Mesothelial cell of epicardium (in vitro differentiated cells): ENCODE measurements at regions not wholly inside any gene's neighbourhood (a gene's known extent, or its start where the extent isn't known, plus 50 kb on each side); places are given as distances from the start of the nearest gene placed in this dataset.
"Not testable (repeated sequence)": the region's sequence is repeated elsewhere in the genome, so short reads cannot be mapped to it uniquely, and the experiment has no call there.

Source experiments
- DNase-seq, 2 experiments: peaks; one replicate each; pipeline ENCODE4 v3.0.0; 2021; ENCODE audit warnings: low spot score in 2 of 2; ENCODE audit not compliant: unreplicated experiment in 2 of 2
- H3K27ac Mint-ChIP-seq: 2 replicates; pipeline ENCODE4 v1.8.0; 2021; ENCODE audit warnings: mixed read lengths
- H3K27me3 Mint-ChIP-seq: 2 replicates; pipeline ENCODE4 v1.8.0; 2021; ENCODE audit warnings: low read depth, mixed read lengths
- H3K36me3 Mint-ChIP-seq: 2 replicates; pipeline ENCODE4 v1.8.0; 2021; ENCODE audit warnings: mixed read lengths
- H3K4me1 Mint-ChIP-seq: 2 replicates; pipeline ENCODE4 v1.8.0; 2021; ENCODE audit warnings: mixed read lengths
- H3K4me3 Mint-ChIP-seq: 2 replicates; pipeline ENCODE4 v1.8.0; 2021; ENCODE audit warnings: mild to moderate bottlenecking, moderate library complexity, mixed read lengths
- H3K9me3 Mint-ChIP-seq: 2 replicates; pipeline ENCODE4 v1.8.0; 2021; ENCODE audit warnings: mixed read lengths
- TF ChIP-seq, protein P1 (sequence below): fragments of 200-600 bp; sonication (generic); IDR thresholded peaks from one replicate; pipeline ENCODE4 v1.5.0; 2021; ENCODE audit warnings: antibody characterized with exemption; ENCODE audit not compliant: unreplicated experiment

- no peaks in the 10 kb centered on the region for H3K27me3 Mint-ChIP-seq
- no peaks in the 10 kb centered on the region for H3K36me3 Mint-ChIP-seq
- no peaks in the 10 kb centered on the region for H3K4me1 Mint-ChIP-seq
- DNase-seq: no peak
- TF ChIP-seq, protein P1, sequence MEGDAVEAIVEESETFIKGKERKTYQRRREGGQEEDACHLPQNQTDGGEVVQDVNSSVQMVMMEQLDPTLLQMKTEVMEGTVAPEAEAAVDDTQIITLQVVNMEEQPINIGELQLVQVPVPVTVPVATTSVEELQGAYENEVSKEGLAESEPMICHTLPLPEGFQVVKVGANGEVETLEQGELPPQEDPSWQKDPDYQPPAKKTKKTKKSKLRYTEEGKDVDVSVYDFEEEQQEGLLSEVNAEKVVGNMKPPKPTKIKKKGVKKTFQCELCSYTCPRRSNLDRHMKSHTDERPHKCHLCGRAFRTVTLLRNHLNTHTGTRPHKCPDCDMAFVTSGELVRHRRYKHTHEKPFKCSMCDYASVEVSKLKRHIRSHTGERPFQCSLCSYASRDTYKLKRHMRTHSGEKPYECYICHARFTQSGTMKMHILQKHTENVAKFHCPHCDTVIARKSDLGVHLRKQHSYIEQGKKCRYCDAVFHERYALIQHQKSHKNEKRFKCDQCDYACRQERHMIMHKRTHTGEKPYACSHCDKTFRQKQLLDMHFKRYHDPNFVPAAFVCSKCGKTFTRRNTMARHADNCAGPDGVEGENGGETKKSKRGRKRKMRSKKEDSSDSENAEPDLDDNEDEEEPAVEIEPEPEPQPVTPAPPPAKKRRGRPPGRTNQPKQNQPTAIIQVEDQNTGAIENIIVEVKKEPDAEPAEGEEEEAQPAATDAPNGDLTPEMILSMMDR: no peak
- H3K4me3 Mint-ChIP-seq: no peak overlapping the region
- H3K9me3 Mint-ChIP-seq: peaks cover 10% of the 10 kb centered on the region
- H3K27ac Mint-ChIP-seq: no peak overlapping the region
Measured at GRCh38 chr6:48986845-48987244, 476.2 kb downstream of the MMUT start.

DNA sequence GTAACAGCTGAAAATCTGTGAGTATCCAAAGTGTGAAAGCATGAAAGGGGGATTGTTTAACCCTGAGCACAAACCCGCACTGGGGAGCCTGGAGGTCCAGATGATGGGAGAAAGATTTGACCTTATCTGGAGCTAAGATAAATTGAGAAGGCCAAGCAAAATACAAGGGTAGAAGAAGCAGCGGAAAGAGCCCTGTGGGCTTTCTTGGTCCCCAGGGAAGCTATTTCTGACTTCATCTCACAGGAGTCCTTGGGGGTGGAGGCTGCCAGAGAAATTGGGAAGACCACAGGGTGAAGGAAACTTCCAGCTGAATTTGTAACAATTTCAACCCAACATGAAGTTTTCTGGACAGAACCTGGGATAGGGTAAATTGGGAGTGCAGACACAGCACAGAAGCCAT is 476.9 kb downstream of the MMUT start:
- Mint-ChIP-seq H3K27me3 (no peaks in the 10 kb centered on the region), H3K4me3 (no peak overlapping the region), H3K36me3 (no peaks in the 10 kb centered on the region), H3K4me1 (no peaks in the 10 kb centered on the region), H3K9me3 (peaks cover 10% of the 10 kb centered on the region), H3K27ac (no peak overlapping the region)
- no peak for DNase-seq
- TF ChIP-seq, protein P1: no peak

DNA sequence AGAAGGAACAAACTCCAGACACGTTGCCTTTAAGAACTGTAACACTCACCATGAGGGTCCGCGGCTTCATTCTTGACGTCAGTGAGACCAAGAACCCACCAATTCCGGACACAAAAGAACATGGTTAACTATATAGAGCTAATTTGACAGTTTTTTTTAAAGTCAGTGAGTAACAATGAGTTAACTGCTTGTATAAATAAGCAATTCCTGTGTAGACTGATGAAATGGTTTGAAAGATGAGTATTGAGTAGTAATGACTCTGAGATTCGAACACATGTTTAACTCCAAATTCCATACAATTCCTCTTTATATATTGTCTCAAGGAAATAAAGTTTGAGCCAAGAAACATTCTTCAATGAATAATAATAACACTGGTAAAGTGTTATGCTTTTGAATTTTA is 478.0 kb downstream of the MMUT start:
- H3K36me3 Mint-ChIP-seq: no peaks in the 10 kb centered on the region
- no peak overlapping the region for H3K27ac Mint-ChIP-seq
- TF ChIP-seq, protein P1: no peak
- H3K4me3 Mint-ChIP-seq: no peak overlapping the region
- DNase-seq: no peak
- no peaks in the 10 kb centered on the region for H3K4me1 Mint-ChIP-seq
- H3K27me3 Mint-ChIP-seq: no peaks in the 10 kb centered on the region
- peaks cover 10% of the 10 kb centered on the region for H3K9me3 Mint-ChIP-seq

DNA sequence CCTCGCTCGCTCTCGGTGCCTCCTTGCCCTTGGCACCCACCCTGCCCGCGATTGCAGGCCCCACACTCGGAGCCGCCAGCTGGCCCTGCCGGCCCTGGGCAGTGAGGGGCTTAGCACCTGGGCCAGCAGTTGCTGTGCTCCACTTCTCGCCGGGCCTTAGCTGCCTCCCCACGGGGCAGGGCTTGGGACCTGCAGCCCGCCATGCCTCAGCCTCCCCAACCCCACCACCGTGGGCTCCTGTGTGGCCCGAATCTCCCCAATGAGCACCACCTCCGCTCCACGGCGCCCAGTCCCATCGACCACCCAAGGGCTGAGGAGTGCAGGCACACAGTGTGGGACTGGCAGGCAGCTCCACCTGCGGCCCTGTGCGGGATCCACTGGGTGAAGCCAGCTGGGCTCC is 479.1 kb downstream of the MMUT start:
- not testable (repeated sequence) for H3K27ac Mint-ChIP-seq, H3K36me3 Mint-ChIP-seq, H3K4me1 Mint-ChIP-seq, DNase-seq, H3K27me3 Mint-ChIP-seq, H3K9me3 Mint-ChIP-seq, H3K4me3 Mint-ChIP-seq

- Mint-ChIP-seq H3K27me3 (no peaks in the 10 kb centered on the region), H3K4me3 (no peak overlapping the region), H3K36me3 (no peaks in the 10 kb centered on the region), H3K27ac (no peak overlapping the region), H3K9me3 (peaks cover under 1% of the 10 kb centered on the region), H3K4me1 (no peaks in the 10 kb centered on the region)
- TF ChIP-seq, protein P1: no peak
- no peak for DNase-seq
Measured at GRCh38 chr6:48983377-48983776, 479.7 kb downstream of the MMUT start.

DNA sequence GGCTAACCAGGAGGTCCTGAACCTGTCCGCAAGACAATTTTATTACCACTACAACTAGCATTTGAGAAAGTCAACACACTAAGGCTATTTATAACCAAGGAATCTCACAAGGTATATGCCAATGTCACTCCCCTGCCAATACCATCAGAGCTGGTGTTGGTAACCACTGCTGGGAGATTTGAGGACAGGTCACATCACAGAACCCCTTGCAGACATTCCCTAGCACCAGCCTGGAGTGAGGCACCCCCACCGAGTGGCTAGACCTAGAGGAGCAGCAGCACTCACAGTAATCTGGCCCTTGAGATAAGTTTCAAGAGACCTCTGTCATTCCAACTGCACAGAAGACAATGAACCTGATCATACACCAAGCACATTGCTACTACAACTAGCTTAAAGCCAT is 483.2 kb downstream of the MMUT start:
- TF ChIP-seq, protein P1: no peak
- H3K4me1 Mint-ChIP-seq: peaks cover 4% of the 10 kb centered on the region
- H3K4me3 Mint-ChIP-seq: no peak overlapping the region
- H3K27me3 Mint-ChIP-seq: no peaks in the 10 kb centered on the region
- H3K27ac Mint-ChIP-seq: no peak overlapping the region
- H3K9me3 Mint-ChIP-seq: no peaks in the 10 kb centered on the region
- no peak for DNase-seq
- no peaks in the 10 kb centered on the region for H3K36me3 Mint-ChIP-seq
